A172 (cell line): ENCODE measurements at regions not wholly inside any gene's neighbourhood (a gene's known extent, or its start where the extent isn't known, plus 50 kb on each side); places are given as distances from the start of the nearest gene placed in this dataset.
"Not testable (repeated sequence)": the region's sequence is repeated elsewhere in the genome, so short reads cannot be mapped to it uniquely, and the experiment has no call there.

Experiments used
- DNase-seq: peaks from one replicate; pipeline ENCODE4 v3.0.0-alpha.2; 2015; ENCODE audit warnings: low spot score

- no peak for DNase-seq
These were observed 73.9 kb upstream of the TENM4 start for GRCh38 chr11:79514695-79515094.

GRCh38 chr11:79514290-79514689 lies 73.5 kb upstream of the TENM4 start:
- DNase-seq = no peak

GRCh38 chr11:79512706-79513469 lies 72.1 kb upstream of the TENM4 start:
- no peak for DNase-seq

- no peak for DNase-seq
These were observed 70.1 kb upstream of the TENM4 start for GRCh38 chr11:79510960-79511359.

GRCh38 chr11:79508461-79508860 lies 67.6 kb upstream of the TENM4 start:
- no peak for DNase-seq

- no peak for DNase-seq
These were observed 66.9 kb upstream of the TENM4 start for GRCh38 chr11:79507706-79508105.

- no peak for DNase-seq
These were observed 66.0 kb upstream of the TENM4 start for GRCh38 chr11:79506734-79507344.

GRCh38 chr11:79506124-79506523 lies 65.3 kb upstream of the TENM4 start:
- no peak for DNase-seq

- no peak for DNase-seq
These were observed 62.2 kb upstream of the TENM4 start for GRCh38 chr11:79503028-79503427.

- DNase-seq = no peak
These were observed 60.9 kb upstream of the TENM4 start for GRCh38 chr11:79501707-79502106.

- not testable (repeated sequence) for DNase-seq
These were observed 59.1 kb upstream of the TENM4 start for GRCh38 chr11:79499929-79500328.

GRCh38 chr11:79498667-79499066 lies 57.8 kb upstream of the TENM4 start:
- DNase-seq = no peak

- peak; percentile 53 for DNase-seq
These were observed 52.8 kb upstream of the TENM4 start for GRCh38 chr11:79493555-79494171.

GRCh38 chr11:79492008-79492407 lies 51.2 kb upstream of the TENM4 start:
- DNase-seq = no peak
